HepG2 (cell line): ENCODE measurements at regions not wholly inside any gene's neighbourhood (a gene's known extent, or its start where the extent isn't known, plus 50 kb on each side); places are given as distances from the start of the nearest gene placed in this dataset.

Experiments
- DPF2 ChIP-seq: sonication (generic); formaldehyde crosslinking; IDR thresholded peaks from 2 replicates; pipeline ENCODE4 v1.4.0; 2020; ENCODE audit warnings: mild to moderate bottlenecking, low read depth, missing genetic modification reagents, borderline replicate concordance
- FOSL2 ChIP-seq: sonication (generic); formaldehyde crosslinking; IDR thresholded peaks from 2 replicates; pipeline ENCODE4 v1.4.0; 2020; ENCODE audit warnings: missing genetic modification reagents
- HBP1 ChIP-seq: IDR thresholded peaks from 2 replicates; pipeline ENCODE4 v1.6.1; 2016; ENCODE audit warnings: low read depth, control low read depth
- JARID2 ChIP-seq: sonication (generic); formaldehyde crosslinking; IDR thresholded peaks from 2 replicates; pipeline ENCODE4 v1.8.1; 2023; ENCODE audit warnings: missing genetic modification reagents, inconsistent platforms; ENCODE audit not compliant: insufficient replicate concordance
- MEF2D ChIP-seq: sonication (generic); formaldehyde crosslinking; IDR thresholded peaks from 2 replicates; pipeline ENCODE4 v1.5.1; 2020; ENCODE audit warnings: mild to moderate bottlenecking, missing genetic modification reagents
- PAWR ChIP-seq: sonication (generic); formaldehyde crosslinking; IDR thresholded peaks from 2 replicates; pipeline ENCODE4 v1.4.0; 2020; ENCODE audit warnings: missing genetic modification reagents, mild to moderate bottlenecking, borderline replicate concordance
- SOX6 ChIP-seq, 2 experiments: fragments of 450-650 bp in 1 of 2; sonication (generic) in 1 of 2; formaldehyde crosslinking in 1 of 2; IDR thresholded peaks; 2 replicates each; pipeline versions ENCODE4 v1.4.0 to v1.6.1; 2017 to 2020; ENCODE audit warnings: antibody characterized with exemption in 1 of 2, mild to moderate bottlenecking in 1 of 2, missing genetic modification reagents in 1 of 2
- THAP11 ChIP-seq: IDR thresholded peaks from 2 replicates; pipeline ENCODE4 v1.6.1; 2016; ENCODE audit warnings: missing biosample characterization, missing genetic modification reagents
- ZGPAT ChIP-seq: IDR thresholded peaks from 2 replicates; pipeline ENCODE4 v1.6.1; 2016; ENCODE audit warnings: mild to moderate bottlenecking
- ZNF30 ChIP-seq: sonication (generic); formaldehyde crosslinking; IDR thresholded peaks from 2 replicates; pipeline ENCODE4 v1.5.0; 2020; ENCODE audit warnings: mild to moderate bottlenecking, missing genetic modification reagents
- ZNF362 ChIP-seq: sonication (generic); formaldehyde crosslinking; IDR thresholded peaks from 2 replicates; pipeline ENCODE4 v1.4.0; 2020; ENCODE audit warnings: missing genetic modification reagents, mild to moderate bottlenecking, borderline replicate concordance
- ZNF782 ChIP-seq: sonication (generic); formaldehyde crosslinking; IDR thresholded peaks from 2 replicates; pipeline ENCODE4 v1.4.0; 2020; ENCODE audit warnings: missing genetic modification reagents, mild to moderate bottlenecking, borderline replicate concordance
- TF ChIP-seq, protein P1 (sequence below): sonication (generic); formaldehyde crosslinking; IDR thresholded peaks from 2 replicates; pipeline ENCODE4 v1.8.1; 2023; ENCODE audit warnings: mild to moderate bottlenecking, missing genetic modification reagents, borderline replicate concordance
- TF ChIP-seq, protein P2 (sequence below): sonication (generic); formaldehyde crosslinking; IDR thresholded peaks from 2 replicates; pipeline ENCODE4 v1.4.0; 2020; ENCODE audit warnings: missing genetic modification reagents
- TF ChIP-seq, protein P3 (sequence below): sonication (generic); formaldehyde crosslinking; conservative IDR thresholded peaks from 2 replicates; pipeline ENCODE4 v1.8.0; 2022; ENCODE audit warnings: mild to moderate bottlenecking, moderate library complexity, missing genetic modification reagents

DNA sequence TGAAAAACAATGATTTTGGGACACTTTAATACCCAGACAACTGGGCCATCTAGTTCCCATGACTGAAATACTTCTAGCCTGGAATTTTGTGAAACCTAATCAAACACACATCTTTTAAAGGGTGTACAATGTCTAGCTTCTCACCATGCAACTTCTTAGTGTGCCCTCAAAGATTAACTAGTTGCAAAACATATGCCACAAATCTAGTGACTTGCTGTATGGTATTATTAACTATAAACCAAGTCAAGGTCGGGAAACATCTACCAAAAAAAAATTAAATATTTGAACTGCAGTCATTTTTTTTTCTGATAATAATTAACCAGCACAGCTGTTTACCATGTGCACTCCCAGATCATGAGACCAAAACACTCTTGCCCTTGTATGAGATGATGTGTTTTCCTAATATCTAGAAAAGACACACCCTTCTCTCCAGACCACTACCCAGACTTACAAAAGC lies 171.8 kb upstream of the FOXN3 start (continued):
- TF ChIP-seq FOSL2 (CRISPR knock-in tag) (peak; percentile 24; the same call in 1 of the 2 replicates), ZNF362 (CRISPR knock-in tag) (peak; percentile 90; the same call in 1 of the 2 replicates), PAWR (CRISPR knock-in tag) (no peak), JARID2 (CRISPR knock-in tag) (no peak), MEF2D (CRISPR knock-in tag) (no peak), ZGPAT (CRISPR knock-in tag) (peak; percentile 69; the same call in 1 of the 2 replicates), HBP1 (CRISPR knock-in tag) (no peak), SOX6 (IDR thresholded peaks at IDR 0.05) (no peak), SOX6 (CRISPR knock-in tag; IDR thresholded peaks at IDR 0.05) (peak; percentile 83), ZNF30 (CRISPR knock-in tag) (no peak), ZNF782 (CRISPR knock-in tag) (no peak), DPF2 (CRISPR knock-in tag) (no peak), THAP11 (CRISPR knock-in tag) (0 out of 2 replicates have a peak, but pooled peaks have one; percentile 36)
- TF ChIP-seq, protein P1, sequence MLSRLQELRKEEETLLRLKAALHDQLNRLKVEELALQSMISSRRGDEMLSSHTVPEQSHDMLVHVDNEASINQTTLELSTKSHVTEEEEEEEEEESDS = no peak
- TF ChIP-seq, protein P2, sequence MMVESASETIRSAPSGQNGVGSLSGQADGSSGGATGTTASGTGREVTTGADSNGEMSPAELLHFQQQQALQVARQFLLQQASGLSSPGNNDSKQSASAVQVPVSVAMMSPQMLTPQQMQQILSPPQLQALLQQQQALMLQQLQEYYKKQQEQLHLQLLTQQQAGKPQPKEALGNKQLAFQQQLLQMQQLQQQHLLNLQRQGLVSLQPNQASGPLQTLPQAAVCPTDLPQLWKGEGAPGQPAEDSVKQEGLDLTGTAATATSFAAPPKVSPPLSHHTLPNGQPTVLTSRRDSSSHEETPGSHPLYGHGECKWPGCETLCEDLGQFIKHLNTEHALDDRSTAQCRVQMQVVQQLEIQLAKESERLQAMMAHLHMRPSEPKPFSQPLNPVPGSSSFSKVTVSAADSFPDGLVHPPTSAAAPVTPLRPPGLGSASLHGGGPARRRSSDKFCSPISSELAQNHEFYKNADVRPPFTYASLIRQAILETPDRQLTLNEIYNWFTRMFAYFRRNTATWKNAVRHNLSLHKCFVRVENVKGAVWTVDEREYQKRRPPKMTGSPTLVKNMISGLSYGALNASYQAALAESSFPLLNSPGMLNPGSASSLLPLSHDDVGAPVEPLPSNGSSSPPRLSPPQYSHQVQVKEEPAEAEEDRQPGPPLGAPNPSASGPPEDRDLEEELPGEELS (CRISPR knock-in tag) = peak; percentile 72
- TF ChIP-seq, protein P3, sequence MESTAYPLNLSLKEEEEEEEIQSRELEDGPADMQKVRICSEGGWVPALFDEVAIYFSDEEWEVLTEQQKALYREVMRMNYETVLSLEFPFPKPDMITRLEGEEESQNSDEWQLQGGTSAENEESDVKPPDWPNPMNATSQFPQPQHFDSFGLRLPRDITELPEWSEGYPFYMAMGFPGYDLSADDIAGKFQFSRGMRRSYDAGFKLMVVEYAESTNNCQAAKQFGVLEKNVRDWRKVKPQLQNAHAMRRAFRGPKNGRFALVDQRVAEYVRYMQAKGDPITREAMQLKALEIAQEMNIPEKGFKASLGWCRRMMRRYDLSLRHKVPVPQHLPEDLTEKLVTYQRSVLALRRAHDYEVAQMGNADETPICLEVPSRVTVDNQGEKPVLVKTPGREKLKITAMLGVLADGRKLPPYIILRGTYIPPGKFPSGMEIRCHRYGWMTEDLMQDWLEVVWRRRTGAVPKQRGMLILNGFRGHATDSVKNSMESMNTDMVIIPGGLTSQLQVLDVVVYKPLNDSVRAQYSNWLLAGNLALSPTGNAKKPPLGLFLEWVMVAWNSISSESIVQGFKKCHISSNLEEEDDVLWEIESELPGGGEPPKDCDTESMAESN (CRISPR knock-in tag) = 0 out of 2 replicates have a peak, but pooled peaks have one; percentile 1
- TF ChIP-seq, all 625 proteins: peak for 72
